ENCODE measurements at regions not wholly inside any gene's neighbourhood (a gene's known extent, or its start where the extent isn't known, plus 50 kb on each side); places are given as distances from the start of the nearest gene placed in this dataset.
"Not testable (repeated sequence)": the region's sequence is repeated elsewhere in the genome, so short reads cannot be mapped to it uniquely, and the experiment has no call there.

GRCh38 chr3:118527514-118528044 is 507.1 kb downstream of the IGSF11 start:
- Mint-ChIP-seq H3K4me1 (ENCODE audit: unreplicated experiment) (no peaks in the 10 kb centered on the region), H3K4me3 (ENCODE audit: unreplicated experiment) (no peak overlapping the region)

DNA sequence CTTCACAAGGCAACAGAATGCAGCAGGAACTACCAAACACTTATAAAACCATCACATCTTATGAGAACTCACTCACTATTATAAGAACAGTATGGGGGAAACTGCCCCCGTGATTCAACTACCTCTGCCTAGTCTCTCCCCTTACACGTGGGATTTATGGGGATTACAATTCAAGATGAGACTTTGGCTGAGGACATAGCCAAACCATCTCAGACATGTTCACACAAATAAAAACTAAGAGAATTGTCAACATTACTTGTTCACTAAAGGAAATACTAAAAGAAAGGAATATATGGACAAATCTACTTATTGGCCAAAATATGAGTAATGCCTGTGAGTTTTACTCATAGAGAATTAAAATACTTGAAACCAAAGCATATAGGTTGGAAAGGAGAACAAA is 505.1 kb downstream of the IGSF11 start:
- Mint-ChIP-seq H3K4me3 (ENCODE audit: unreplicated experiment) (no peak overlapping the region), H3K27me3 (ENCODE audit: unreplicated experiment) (peaks cover 5% of the 10 kb centered on the region), H3K27ac (ENCODE audit: unreplicated experiment) (no peak overlapping the region), H3K9me3 (ENCODE audit: unreplicated experiment) (no peaks in the 10 kb centered on the region), H3K4me1 (ENCODE audit: unreplicated experiment) (no peaks in the 10 kb centered on the region), H3K36me3 (ENCODE audit: low read depth, unreplicated experiment) (no peaks in the 10 kb centered on the region)
- TF ChIP-seq, protein P1, sequence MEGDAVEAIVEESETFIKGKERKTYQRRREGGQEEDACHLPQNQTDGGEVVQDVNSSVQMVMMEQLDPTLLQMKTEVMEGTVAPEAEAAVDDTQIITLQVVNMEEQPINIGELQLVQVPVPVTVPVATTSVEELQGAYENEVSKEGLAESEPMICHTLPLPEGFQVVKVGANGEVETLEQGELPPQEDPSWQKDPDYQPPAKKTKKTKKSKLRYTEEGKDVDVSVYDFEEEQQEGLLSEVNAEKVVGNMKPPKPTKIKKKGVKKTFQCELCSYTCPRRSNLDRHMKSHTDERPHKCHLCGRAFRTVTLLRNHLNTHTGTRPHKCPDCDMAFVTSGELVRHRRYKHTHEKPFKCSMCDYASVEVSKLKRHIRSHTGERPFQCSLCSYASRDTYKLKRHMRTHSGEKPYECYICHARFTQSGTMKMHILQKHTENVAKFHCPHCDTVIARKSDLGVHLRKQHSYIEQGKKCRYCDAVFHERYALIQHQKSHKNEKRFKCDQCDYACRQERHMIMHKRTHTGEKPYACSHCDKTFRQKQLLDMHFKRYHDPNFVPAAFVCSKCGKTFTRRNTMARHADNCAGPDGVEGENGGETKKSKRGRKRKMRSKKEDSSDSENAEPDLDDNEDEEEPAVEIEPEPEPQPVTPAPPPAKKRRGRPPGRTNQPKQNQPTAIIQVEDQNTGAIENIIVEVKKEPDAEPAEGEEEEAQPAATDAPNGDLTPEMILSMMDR (IDR thresholded peaks at IDR 0.05; ENCODE audit: unreplicated experiment), result no peak
- no peak for DNase-seq (ENCODE audit: low spot score)

More at GRCh38 chr3:118527514-118528044, 507.1 kb downstream of the IGSF11 start:
- TF ChIP-seq, protein P1 (IDR thresholded peaks at IDR 0.05; ENCODE audit: unreplicated experiment), result no peak
- Mint-ChIP-seq H3K36me3 (ENCODE audit: low read depth, unreplicated experiment) (no peaks in the 10 kb centered on the region), H3K27me3 (ENCODE audit: unreplicated experiment) (peaks cover 5% of the 10 kb centered on the region), H3K9me3 (ENCODE audit: unreplicated experiment) (no peaks in the 10 kb centered on the region), H3K27ac (ENCODE audit: unreplicated experiment) (no peak overlapping the region)
- no peak for DNase-seq (ENCODE audit: low spot score)

GRCh38 chr3:118530350-118530922 is 504.2 kb downstream of the IGSF11 start:
- Mint-ChIP-seq H3K9me3 (ENCODE audit: unreplicated experiment) (no peaks in the 10 kb centered on the region), H3K4me3 (ENCODE audit: unreplicated experiment) (no peak overlapping the region)

DNA sequence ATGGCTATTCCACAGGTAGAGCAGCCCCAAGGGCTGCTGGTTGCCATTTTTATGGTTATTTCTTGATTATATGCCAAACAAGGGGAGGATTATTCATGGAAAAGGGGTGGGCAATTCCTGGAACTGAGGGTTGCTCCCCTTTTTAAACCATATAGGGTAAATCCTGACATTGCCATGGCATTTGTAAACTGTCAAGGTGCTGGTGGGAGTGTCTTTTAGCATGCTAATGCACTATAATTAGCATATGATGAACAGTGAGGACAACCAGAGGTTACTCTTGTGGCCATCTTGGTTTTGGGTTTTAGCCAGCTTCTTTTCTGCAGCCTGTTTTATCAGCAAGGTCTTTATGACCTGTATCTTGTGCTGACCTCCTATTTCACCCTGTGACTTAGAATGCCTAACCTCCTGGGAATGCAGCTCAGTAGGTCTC is 503.7 kb downstream of the IGSF11 start:
- not testable (repeated sequence) for H3K27ac Mint-ChIP-seq (ENCODE audit: unreplicated experiment); DNase-seq (ENCODE audit: low spot score); H3K4me1 Mint-ChIP-seq (ENCODE audit: unreplicated experiment); H3K9me3 Mint-ChIP-seq (ENCODE audit: unreplicated experiment); H3K27me3 Mint-ChIP-seq (ENCODE audit: unreplicated experiment); H3K4me3 Mint-ChIP-seq (ENCODE audit: unreplicated experiment); H3K36me3 Mint-ChIP-seq (ENCODE audit: low read depth, unreplicated experiment)

More at GRCh38 chr3:118530350-118530922, 504.2 kb downstream of the IGSF11 start:
- TF ChIP-seq, protein P1 (IDR thresholded peaks at IDR 0.05; ENCODE audit: unreplicated experiment), result no peak
- H3K36me3 Mint-ChIP-seq (ENCODE audit: low read depth, unreplicated experiment), result no peaks in the 10 kb centered on the region
- H3K27ac Mint-ChIP-seq (ENCODE audit: unreplicated experiment), result no peak overlapping the region
- peaks cover 5% of the 10 kb centered on the region for H3K27me3 Mint-ChIP-seq (ENCODE audit: unreplicated experiment)
- DNase-seq (ENCODE audit: low spot score), result no peak
- no peaks in the 10 kb centered on the region for H3K4me1 Mint-ChIP-seq (ENCODE audit: unreplicated experiment)

DNA sequence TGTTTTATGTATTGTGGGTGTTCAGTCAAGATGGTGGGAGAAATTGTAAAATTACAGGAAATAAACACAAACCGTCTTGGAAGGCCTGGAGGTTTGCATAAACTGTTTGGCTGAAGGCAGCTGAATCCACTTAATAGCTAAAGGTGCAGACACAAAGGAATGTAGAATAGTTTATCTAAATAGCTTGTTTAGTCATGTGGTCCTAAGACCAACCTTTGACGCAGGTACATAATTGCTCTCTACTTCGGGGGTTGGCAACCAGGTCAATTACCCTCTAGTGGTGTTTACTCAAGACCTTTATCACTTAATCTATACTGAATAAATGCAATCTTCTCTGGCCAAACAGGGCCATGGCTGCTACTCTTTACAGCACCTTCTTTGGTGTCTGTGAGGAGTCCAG is 502.8 kb downstream of the IGSF11 start:
- Mint-ChIP-seq H3K4me1 (ENCODE audit: unreplicated experiment) (no peaks in the 10 kb centered on the region), H3K4me3 (ENCODE audit: unreplicated experiment) (no peak overlapping the region), H3K9me3 (ENCODE audit: unreplicated experiment) (no peaks in the 10 kb centered on the region), H3K27ac (ENCODE audit: unreplicated experiment) (no peak overlapping the region), H3K36me3 (ENCODE audit: low read depth, unreplicated experiment) (no peaks in the 10 kb centered on the region), H3K27me3 (ENCODE audit: unreplicated experiment) (peaks cover 3% of the 10 kb centered on the region)
- TF ChIP-seq, protein P1 (IDR thresholded peaks at IDR 0.05; ENCODE audit: unreplicated experiment), result no peak
- DNase-seq (ENCODE audit: low spot score), result no peak
